B cell (primary cell): ENCODE measurements at regions not wholly inside any gene's neighbourhood (a gene's known extent, or its start where the extent isn't known, plus 50 kb on each side); places are given as distances from the start of the nearest gene placed in this dataset.
"Not testable (repeated sequence)": the region's sequence is repeated elsewhere in the genome, so short reads cannot be mapped to it uniquely, and the experiment has no call there.

Experiments
- ATAC-seq: fragments of 200-7000 bp; cut with Tn5 transposase; one replicate; pipeline ENCODE4 v1.10.0; 2021; ENCODE audit warnings: low read depth, mild to moderate bottlenecking, moderate number of reproducible peaks, moderate library complexity
- CTCF ChIA-PET: fragments of 350-600 bp; sonication (Branson Sonifier 250); formaldehyde crosslinking; loops from one replicate; lab custom pipeline; 2021; ENCODE audit warnings: antibody characterized with exemption, inconsistent platforms; lab: Charles Lee
- POLR2A ChIA-PET: fragments of 350-600 bp; sonication (Branson Sonifier 250); formaldehyde crosslinking; loops from one replicate; lab custom pipeline; 2021; ENCODE audit warnings: antibody characterized with exemption; lab: Charles Lee
- DNase-seq: peaks from one replicate; pipeline ENCODE4 v3.0.0; 2013
- H2AFZ ChIP-seq: 2 replicates; pipeline ENCODE4 v1.6.1; 2012; ENCODE audit warnings: mild to moderate bottlenecking, low read depth, low read length; ENCODE audit not compliant: insufficient read depth, poor library complexity, severe bottlenecking
- H3K27ac ChIP-seq, 2 donors: 1 replicate in 1 of 2; 2 replicates in 1 of 2; pipeline ENCODE4 v1.5.1; 2012 to 2013; ENCODE audit warnings: low read length in 2 of 2, mild to moderate bottlenecking in 2 of 2, moderate library complexity in 1 of 2
- H3K27me3 ChIP-seq, 4 experiments: fragments of 200-600 bp in 1 of 4; sonication (generic) in 1 of 4; replicated peaks in 1 of 4; 1 replicate in 2 of 4; 2 replicates in 2 of 4; pipeline versions ENCODE4 v1.6.1 to v1.7.0; 2013 to 2016; ENCODE audit warnings: low read length in 3 of 4, mild to moderate bottlenecking in 2 of 4, mixed read lengths in 1 of 4, moderate library complexity in 1 of 4; ENCODE audit not compliant: insufficient read depth in 4 of 4, control insufficient read depth in 3 of 4; ENCODE audit errors: control extremely low read depth in 1 of 4
- H3K36me3 ChIP-seq, 2 experiments: replicated peaks in 1 of 2; 1 replicate in 1 of 2; 2 replicates in 1 of 2; pipeline versions ENCODE4 v1.6.1 to v1.7.1; 2013; ENCODE audit warnings: low read length in 1 of 2; ENCODE audit not compliant: insufficient read depth in 2 of 2, control insufficient read depth in 1 of 2; ENCODE audit errors: control extremely low read depth in 1 of 2, extremely low read depth in 1 of 2
- H3K4me1 ChIP-seq, 2 donors: fragments of 200-600 bp in 1 of 2; sonication (generic) in 1 of 2; 1 replicate in 1 of 2; 2 replicates in 1 of 2; pipeline versions ENCODE4 v1.5.1 to v1.6.1; 2013 to 2017; ENCODE audit warnings: low read length in 2 of 2; ENCODE audit not compliant: control insufficient read depth in 2 of 2, insufficient read depth in 2 of 2
- H3K4me2 ChIP-seq: replicated peaks from 2 replicates; pipeline ENCODE3; 2012; ENCODE audit warnings: mild to moderate bottlenecking, low read depth, low read length; ENCODE audit not compliant: poor library complexity, severe bottlenecking
- H3K4me3 ChIP-seq, 5 experiments: fragments of 200-600 bp in 1 of 5; sonication (generic) in 1 of 5; 1 replicate in 3 of 5; 2 replicates in 2 of 5; pipeline versions ENCODE4 v1.5.1 to v1.7.0; 2011 to 2016; ENCODE audit warnings: low read length in 4 of 5, mild to moderate bottlenecking in 4 of 5, low read depth in 2 of 5, control low read depth in 1 of 5, moderate library complexity in 1 of 5; ENCODE audit not compliant: insufficient read depth in 1 of 5; ENCODE audit errors: control extremely low read depth in 1 of 5, extremely low read depth in 1 of 5
- H3K79me2 ChIP-seq: fragments of 200-600 bp; sonication (generic); one replicate; pipeline ENCODE4 v1.6.0; 2016; ENCODE audit warnings: low read length; ENCODE audit not compliant: control insufficient read depth, insufficient read depth
- H3K9ac ChIP-seq: fragments of 200-600 bp; sonication (generic); 2 replicates; pipeline ENCODE4 v1.6.1; 2017; ENCODE audit warnings: mild to moderate bottlenecking, low read length, moderate library complexity
- H3K9me3 ChIP-seq, 3 donors: one replicate each; pipeline versions ENCODE4 v1.6.1 to v1.7.1; 2013; ENCODE audit warnings: low read length in 2 of 3; ENCODE audit not compliant: control insufficient read depth in 2 of 3, insufficient read depth in 1 of 3; ENCODE audit errors: control extremely low read depth in 1 of 3
- H4K20me1 ChIP-seq: 2 replicates; pipeline ENCODE4 v1.6.0; 2012; ENCODE audit warnings: mild to moderate bottlenecking, low read length; ENCODE audit not compliant: insufficient read depth, control insufficient read depth, poor library complexity, severe bottlenecking
- H3K27ac Mint-ChIP-seq: one replicate; pipeline ENCODE4 v1.8.0; 2021; ENCODE audit warnings: mixed read lengths
- H3K27me3 Mint-ChIP-seq: one replicate; pipeline ENCODE4 v1.8.0; 2021; ENCODE audit warnings: mixed read lengths
- H3K4me1 Mint-ChIP-seq: one replicate; pipeline ENCODE4 v1.8.0; 2021; ENCODE audit warnings: mixed read lengths
- H3K4me3 Mint-ChIP-seq: one replicate; pipeline ENCODE4 v1.8.0; 2021; ENCODE audit warnings: mixed read lengths
- H3K9me3 Mint-ChIP-seq: one replicate; pipeline ENCODE4 v1.8.0; 2022; ENCODE audit warnings: mixed read lengths; ENCODE audit not compliant: insufficient read depth
- EZH2 ChIP-seq: IDR thresholded peaks from 2 replicates; pipeline ENCODE4 v1.6.1; 2012; ENCODE audit warnings: borderline replicate concordance, low read depth, mild to moderate bottlenecking, moderate library complexity, low read length; ENCODE audit not compliant: insufficient read depth, poor library complexity, severe bottlenecking
- WGBS: methylation state at CpG from one replicate; pipeline ENCODE4 v1.1.5; 2013; ENCODE audit warnings: missing lambda C conversion rate; ENCODE audit not compliant: insufficient coverage; 5-methylcytosine and 5-hydroxymethylcytosine counted together
- intact Hi-C: fragments of 100-400 bp; cut with micrococcal nuclease; formaldehyde crosslinking; loops from one replicate; pipeline ENCODE4 v1.10.0; 2022
- TF ChIP-seq, protein P1 (sequence below): fragments of 200-600 bp; IDR thresholded peaks from one replicate; pipeline ENCODE4 v1.8.0; 2022; ENCODE audit warnings: antibody characterized with exemption, mild to moderate bottlenecking

DNA sequence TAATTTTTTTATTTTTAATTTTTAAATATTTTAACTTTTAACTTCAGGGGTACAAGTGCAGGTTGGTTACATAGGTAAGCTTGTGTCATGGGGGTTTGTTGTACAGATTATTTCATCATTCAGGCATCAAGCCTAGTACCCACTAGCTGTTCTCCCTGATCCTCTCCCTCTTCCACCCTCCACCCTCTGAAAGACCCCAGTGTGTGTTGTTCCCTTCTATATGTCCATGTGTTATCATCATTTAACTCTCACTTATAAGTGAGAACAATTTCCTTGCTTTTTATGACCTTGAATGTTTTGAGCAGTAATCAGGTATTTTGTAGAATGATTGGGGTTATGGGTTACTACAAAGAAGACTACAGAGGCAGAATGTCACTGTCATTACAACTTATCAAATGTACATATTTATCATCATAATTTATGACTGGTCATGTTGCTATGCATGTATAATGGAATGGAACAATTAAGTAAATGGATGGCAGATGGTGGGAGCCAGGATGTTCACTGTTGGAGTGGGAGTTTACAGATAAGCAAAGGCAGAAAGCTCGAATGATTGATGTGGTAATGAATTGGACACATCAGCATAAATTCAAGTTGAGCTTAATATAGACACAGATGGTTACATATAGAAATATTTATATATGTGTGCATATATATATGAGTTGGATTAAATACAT, 563.8 kb upstream of the ROBO1 start:
- Histone ChIP-seq H3K27me3 (no peaks in the 10 kb centered on the region), H3K27ac (no peak overlapping the region), H3K9ac (no peak overlapping the region), H3K4me2 (no peak overlapping the region), H3K9me3 (no peaks in the 10 kb centered on the region), H3K4me1 (no peaks in the 10 kb centered on the region), H3K79me2 (no peaks in the 10 kb centered on the region), H2AFZ (no peak overlapping the region), H3K4me3 (no peak overlapping the region), H3K36me3 (no peaks in the 10 kb centered on the region), H4K20me1 (no peaks in the 10 kb centered on the region)
- H3K27me3 Mint-ChIP-seq = no peaks in the 10 kb centered on the region
- ChIA-PET CTCF (no interaction called here), POLR2A (no interaction called here)
- ATAC-seq (no peak), DNase-seq (no peak)
- H3K4me3 Mint-ChIP-seq = no peak overlapping the region
- no CpG with 5 or more reads among the region's 1 CpG for WGBS
- no peak overlapping the region for H3K27ac Mint-ChIP-seq
- H3K9me3 Mint-ChIP-seq = peaks cover 3% of the 10 kb centered on the region
- no peaks in the 10 kb centered on the region for H3K4me1 Mint-ChIP-seq
- TF ChIP-seq, protein P1, sequence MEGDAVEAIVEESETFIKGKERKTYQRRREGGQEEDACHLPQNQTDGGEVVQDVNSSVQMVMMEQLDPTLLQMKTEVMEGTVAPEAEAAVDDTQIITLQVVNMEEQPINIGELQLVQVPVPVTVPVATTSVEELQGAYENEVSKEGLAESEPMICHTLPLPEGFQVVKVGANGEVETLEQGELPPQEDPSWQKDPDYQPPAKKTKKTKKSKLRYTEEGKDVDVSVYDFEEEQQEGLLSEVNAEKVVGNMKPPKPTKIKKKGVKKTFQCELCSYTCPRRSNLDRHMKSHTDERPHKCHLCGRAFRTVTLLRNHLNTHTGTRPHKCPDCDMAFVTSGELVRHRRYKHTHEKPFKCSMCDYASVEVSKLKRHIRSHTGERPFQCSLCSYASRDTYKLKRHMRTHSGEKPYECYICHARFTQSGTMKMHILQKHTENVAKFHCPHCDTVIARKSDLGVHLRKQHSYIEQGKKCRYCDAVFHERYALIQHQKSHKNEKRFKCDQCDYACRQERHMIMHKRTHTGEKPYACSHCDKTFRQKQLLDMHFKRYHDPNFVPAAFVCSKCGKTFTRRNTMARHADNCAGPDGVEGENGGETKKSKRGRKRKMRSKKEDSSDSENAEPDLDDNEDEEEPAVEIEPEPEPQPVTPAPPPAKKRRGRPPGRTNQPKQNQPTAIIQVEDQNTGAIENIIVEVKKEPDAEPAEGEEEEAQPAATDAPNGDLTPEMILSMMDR = no peak
- TF ChIP-seq EZH2 = no peak
- intact Hi-C loops = no loop called here

DNA sequence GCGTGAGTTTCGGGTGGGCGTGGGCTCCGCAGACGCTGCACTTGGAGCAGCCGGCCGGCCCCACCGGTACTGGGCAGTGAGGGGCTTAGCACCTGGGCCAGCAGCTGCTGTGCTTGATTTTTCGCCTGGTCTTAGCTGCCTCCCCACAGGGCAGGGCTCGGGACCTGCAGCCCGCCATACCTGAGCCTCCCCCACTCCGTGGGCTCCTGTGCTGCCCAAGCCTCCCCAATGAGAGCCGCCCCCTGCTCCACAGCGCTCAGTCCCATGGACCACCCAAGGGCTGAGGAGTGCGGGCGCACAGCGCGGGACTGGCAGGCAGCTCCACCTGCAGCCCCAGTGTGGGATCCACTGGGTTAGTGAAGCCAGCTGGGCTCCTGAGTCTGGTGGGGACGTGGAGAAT, 546.7 kb upstream of the ROBO1 start:
- H3K4me2 ChIP-seq, H3K36me3 ChIP-seq, POLR2A ChIA-PET, H3K4me1 ChIP-seq, intact Hi-C loops, ATAC-seq, H3K27ac ChIP-seq, H3K27me3 Mint-ChIP-seq, CTCF ChIA-PET, H3K4me3 ChIP-seq, H3K9ac ChIP-seq, H2AFZ ChIP-seq, H4K20me1 ChIP-seq, H3K79me2 ChIP-seq, H3K4me3 Mint-ChIP-seq, H3K27me3 ChIP-seq, H3K27ac Mint-ChIP-seq, H3K9me3 ChIP-seq, DNase-seq, H3K4me1 Mint-ChIP-seq: not testable (repeated sequence)
- 98% methylated on average over 16 of the region's 19 CpGs for WGBS
- H3K9me3 Mint-ChIP-seq = peaks cover 12% of the 10 kb centered on the region
